Fibroblast of skin of right biceps (primary cell): ENCODE measurements at regions not wholly inside any gene's neighbourhood (a gene's known extent, or its start where the extent isn't known, plus 50 kb on each side); places are given as distances from the start of the nearest gene placed in this dataset.

ENCODE experiments used
- DNase-seq: peaks from one replicate; pipeline ENCODE4 v3.0.0-alpha.2; 2013

DNA sequence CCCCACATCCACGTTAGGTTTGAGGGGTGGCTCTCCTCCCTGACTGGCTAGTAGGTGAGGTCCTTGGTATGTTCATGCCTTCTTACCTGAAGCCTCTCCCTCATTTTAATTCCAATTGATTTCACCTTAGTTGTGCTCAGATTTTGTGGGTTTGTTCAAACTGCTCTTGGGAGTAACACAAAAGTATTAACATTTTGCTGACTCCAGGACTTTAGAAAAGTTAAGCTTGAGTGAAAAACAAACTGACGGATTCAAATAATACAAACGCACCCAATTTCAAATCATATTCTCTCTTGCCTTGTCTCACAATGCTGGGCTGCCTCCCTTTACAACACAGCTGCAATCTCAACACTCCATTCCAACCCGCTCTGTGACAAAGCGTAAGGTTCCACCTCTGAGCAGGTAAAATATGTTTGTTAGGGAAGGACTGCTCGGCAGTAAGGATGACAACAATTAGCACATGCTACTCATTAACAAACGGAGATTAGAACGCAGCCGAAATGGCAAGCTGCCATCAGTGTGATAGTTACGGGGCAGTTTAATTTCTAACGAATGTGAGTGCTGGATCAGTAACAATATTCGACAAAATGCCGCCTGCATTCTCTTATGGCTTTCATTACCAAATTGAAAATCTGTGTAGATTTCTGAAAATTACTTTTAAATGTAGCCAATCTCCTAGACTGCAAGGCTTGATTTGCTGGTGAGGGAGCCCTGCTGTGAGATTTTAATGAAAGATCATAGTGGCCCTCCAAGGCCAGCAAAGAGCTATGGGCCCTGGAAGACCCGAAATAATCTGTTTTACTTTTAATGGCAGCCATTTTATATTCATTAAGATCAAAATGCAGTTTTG is 730.6 kb upstream of the FANCL start:
- no peak for DNase-seq

DNA sequence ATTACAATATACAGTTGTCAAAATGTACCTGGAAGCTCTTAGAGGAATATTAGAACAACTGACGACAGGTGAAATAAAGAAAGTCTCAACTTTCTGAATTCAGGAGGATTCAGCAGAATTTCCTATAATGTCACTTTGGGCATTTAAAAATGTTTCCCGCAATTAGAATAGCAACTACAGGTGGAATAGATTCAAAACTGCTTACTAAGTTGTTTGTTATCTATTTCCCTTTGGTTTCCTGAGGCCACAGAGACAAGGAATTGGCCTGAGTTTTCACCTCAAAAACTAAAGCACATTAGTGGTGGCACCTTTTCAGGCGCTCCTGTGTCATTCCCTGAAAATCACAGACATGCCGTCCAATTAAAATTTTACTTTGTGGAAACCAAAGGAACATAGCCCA is 729.2 kb upstream of the FANCL start:
- DNase-seq: no peak

DNA sequence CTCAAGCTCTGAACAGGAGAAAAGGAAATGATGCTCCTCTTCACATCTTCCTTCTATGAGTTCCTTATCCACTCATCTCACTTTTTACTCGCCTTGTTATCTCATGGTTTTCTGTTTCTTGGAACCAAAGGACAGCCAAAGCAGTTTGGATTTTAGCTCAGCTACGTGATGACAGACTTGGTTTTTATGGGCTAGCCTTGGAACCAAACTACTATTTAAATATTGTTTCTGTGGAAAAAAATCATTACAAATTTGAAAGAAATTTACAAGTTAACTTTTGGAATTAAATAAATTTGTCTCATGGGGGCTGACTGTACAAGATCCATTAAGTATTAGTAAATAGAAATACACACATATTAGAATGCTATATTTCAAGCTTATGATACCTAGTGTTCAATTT is 727.8 kb upstream of the FANCL start:
- no peak for DNase-seq

DNA sequence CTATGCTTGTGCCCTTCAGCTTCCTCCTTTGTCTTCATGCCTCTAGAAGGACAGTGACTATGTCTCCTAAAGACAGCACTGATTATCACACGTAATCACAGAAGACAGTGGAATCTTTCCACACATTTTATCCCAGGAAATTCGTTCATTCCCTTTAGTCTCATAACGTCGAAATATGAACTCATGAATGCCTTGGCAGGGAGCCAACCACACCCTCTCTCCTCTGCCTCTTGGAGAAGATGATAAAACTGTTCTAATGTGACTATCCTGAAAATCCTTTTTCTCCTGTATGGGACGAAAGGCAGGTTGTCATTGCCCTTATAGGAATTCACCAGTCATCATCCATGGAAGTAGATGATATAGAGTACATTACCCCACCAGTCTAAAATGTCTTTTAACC is 726.6 kb upstream of the FANCL start:
- DNase-seq: peak; percentile 40

DNA sequence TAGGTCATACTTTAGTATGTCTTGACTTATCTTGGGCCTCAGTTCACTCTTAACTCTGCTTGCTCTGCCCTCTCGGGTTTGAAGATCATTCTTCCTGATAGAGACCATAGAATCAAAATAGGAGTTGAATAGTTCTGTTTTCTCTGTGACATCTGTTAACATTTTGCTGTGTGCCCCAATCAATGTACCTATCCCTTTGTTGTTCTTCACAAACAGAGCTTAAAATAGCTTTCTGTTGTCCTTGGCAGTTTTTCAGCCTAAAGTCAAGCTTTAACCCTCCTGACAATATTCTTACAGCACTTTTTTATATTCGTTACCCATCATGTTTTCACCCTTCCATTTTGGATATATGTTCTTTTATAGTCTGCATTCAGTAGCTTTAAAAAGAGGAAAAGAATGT is 724.5 kb upstream of the FANCL start:
- DNase-seq: no peak

DNA sequence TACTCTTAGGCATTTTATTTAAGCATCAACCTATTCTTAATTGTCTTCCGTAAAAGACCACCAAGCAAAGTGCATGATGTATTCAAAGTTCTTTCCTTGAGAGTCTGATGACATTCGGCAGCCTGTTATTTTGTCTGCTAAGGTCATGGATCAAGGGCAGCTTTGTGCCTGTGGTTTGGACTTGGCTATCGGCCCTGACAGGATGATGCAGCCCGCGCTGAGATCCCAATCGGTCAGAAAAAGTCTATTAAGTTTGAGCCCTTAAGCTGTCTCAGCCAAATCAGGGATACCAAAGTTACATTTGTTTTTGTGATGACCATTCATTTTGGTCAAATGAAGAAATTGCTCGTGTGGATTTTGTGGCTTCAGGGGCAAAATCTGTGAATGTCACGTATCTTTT is 718.9 kb upstream of the FANCL start:
- no peak for DNase-seq

DNA sequence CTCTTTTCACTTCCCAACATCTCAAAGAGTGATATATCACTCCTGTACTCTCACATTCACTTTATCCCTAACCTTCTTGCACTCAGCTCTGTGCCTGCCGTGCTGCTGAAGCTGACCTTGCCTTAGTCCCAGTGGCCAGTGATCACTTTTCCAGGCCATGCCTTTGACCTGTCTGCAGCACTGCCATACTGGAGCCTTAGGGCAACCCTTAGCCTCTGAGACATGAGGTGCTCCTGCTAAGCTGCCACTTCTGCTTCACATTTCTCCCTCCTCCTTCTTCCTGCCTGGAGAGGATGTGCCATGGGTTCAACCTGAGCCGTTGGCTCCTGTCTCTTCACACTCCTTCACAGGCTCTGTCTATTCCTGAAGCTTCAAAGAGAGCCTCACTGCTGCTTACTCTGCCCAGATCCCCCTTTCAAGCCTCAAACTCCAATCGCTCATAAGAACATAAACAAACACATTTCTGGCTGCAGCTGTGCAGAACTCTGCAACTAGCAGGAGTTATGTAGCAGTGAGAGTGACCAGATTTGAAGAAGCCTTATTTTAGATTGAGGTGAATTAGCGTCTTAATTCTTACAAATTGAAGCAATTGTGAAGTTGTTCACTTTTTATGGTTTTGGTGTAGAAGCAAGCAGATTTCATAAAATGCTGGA is 716.2 kb upstream of the FANCL start:
- DNase-seq: no peak

DNA sequence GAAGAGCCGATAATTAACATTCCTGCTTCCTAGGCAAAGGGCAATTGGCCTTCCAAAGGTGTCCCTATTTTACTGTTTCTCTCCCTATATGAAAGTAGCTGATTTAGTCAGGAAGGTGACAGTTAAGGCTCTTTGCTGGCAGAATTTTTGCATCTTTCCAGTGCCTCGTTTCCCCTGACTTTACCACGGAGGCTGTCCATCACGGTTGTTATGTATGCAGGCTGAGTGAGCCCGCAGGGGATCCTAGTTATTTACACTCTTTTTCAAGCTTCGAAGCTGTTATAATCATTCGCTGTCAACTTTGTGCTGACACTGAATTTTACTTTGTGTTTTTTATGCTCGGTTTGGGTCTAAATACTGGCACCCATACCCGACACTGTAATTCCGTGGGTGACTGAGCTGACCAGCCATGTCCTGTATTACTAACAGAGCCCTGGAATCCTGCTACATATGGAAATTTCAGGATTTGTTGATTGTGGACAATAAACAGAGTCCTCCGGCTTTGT is 713.8 kb upstream of the FANCL start:
- no peak for DNase-seq

DNA sequence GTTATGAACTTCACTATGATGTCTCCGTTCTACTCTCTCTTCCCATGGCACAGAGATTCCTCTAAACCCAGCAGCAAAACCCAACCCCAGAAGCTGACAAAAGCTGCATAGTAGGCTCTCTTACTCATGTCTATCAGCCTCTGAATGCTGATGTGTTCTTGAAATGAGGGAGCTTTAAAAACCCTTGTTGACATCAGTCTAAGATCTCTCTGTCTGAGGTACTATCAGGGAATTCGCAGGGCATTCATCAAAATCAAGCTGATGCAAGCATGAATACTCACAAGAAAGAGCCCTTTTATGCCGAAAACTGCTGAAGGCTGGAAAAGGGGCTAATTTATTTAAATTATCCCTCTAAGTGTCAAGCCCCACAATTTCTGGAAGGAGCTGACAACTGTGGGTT is 710.6 kb upstream of the FANCL start:
- DNase-seq: no peak

DNA sequence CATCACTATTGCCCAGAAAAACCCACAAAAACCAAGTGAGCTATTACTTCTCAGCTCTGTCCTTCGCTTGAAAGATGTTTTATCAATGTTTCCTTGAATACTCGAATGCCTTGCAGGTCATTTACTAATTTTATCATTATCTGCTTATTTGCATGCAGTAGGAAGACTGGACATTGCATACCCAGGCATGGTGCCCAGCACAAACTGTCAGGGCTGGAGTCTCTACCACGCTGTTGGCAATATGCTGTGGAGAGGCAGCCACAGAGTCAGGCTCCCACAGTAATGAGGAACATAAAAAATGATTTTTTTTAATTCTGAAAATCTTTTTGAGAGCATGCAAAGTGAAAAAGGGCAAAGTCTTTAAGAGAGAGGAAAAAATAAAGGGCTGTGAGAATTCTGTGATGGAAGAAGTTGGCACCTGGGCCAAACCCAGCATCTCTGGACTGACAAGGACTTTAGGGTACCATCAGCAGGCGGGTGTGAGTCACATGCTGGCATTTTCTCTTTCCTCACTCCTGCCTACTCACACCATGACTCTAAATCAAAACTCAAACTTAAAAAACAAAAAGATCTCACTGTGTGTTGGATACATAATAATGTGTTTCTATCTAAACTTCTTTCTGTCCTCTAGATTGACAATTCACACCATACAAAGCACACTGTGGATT is 709.8 kb upstream of the FANCL start:
- no peak for DNase-seq

DNA sequence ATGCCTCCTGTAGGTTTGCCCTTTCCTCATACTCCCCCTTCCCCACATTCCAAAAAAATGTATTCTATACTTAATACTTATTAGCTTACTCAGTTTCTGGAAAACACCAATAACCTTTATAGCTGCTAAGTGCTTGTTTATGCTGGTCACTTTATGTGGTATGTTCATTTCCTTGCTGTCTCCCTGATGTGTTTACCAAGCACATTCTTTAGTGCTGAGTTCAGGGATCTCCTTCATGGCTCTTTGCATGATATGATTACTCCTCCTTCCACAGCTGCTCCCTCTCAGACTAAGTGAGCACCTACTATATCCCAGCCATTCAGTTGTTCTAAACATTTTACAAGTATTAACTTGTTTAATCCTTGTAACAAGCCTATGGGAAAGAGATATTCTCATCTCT is 698.3 kb upstream of the FANCL start:
- DNase-seq: peak; percentile 75

DNA sequence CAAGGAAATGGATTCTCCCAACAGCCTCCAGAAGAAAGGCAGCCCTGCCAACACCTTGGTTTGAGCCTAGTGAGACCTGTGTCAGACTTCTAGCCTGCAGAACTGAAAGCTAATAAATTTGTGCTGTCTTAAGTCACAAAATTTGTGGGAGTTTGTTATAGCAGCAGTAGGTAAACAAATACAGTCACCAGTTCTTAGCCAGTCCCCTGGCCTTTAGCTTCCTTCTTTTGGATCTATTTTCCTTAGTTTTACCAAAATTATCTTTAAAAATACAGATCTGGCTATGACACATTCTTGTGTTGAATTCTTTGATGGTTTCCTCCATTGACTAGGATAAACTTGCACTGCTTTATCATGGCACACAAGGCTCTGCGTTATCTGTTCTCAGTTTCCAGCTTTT is 697.9 kb upstream of the FANCL start:
- DNase-seq: no peak

DNA sequence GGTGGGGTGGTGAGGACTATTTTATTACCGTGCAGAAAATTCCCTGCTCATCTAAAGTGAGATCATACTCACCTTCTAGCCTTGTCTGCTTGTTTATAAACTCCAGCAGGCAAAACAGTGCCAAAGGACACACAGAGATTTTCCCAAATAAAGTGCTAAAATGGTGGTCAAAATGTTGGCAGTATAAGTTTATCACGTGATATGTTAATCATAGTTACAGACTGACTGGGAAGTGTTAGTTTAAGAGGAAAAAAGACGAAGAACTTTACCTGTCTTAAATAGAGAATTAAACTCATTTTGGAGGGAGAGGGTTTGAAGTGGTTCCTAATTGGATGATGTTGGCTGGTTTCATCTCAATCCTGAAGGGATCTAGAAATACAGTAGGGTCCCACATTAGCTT is 691.7 kb upstream of the FANCL start:
- DNase-seq: no peak

DNA sequence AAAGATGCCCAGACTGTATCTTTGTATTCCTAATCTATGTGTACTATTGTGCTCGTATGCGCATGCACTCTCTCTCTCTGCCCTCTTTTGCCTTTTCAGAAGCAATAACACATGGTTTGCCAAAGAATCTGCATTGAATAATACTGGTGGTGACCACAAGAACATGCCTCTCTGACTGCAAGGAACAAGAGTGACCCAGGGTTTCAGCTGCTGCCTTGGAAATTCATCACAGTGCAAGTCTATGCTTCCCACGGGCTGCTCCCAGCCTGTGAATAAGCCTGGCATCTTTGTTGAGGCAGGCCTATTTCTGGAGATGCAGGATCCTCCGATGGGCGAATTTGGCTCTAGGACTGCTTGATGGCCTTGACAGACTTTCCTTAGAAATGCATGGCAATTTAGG is 689.4 kb upstream of the FANCL start:
- no peak for DNase-seq

DNA sequence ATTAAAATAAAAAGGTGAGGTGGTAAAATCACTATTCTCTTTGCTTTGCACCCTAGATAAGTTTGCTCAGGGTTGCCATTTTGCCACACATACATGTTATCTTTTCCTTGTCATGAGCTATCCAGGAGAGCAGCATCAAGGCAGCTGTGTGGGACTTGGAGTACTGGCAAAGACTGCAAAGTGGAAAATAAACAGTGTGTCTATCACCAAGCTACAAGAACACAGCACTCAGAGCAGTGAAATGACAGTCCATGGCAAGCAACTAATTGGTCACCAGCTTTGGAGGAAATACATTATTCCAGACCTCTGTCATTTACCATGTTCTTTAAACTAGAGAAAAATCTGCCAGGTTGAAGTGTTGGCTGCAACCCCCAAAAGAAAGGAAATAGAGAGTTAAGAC is 687.8 kb upstream of the FANCL start:
- DNase-seq: no peak

DNA sequence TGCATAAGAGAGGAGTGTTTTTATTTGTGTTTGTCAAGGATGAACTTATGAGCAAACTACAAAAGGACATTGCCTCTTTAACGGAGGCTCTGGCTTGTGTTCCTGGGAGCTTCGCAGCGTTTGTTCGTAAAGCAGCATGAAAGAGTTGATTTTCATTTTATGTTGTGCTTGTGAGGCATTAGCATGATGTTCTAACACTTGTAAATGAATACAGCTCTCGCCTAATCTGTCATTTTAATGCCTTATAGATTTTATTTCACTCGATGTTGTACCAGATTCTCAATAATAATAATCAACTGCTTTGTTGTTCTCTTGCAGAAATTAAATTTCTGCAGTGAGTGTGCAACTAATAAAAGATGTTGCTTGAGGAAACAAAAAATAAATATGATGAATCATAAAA is 687.3 kb upstream of the FANCL start:
- DNase-seq: no peak

DNA sequence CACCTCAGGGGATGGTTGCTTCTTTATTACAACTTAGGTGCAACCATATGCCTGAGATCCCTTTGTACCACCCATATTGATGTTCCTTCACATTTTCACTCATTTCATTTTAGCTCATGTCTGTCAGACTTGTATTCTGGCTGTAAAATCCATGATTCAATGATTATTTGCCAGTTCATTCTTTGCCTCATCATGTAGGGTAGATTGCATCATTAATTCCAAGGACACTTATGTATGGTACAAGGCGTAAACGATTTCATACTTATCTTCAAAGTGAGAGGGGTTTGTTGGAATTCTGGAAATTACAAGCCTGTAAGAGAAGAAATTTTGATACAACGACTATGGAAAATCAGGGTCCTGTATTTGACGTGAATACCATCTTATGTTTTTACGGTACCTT is 685.0 kb upstream of the FANCL start:
- DNase-seq: no peak

DNA sequence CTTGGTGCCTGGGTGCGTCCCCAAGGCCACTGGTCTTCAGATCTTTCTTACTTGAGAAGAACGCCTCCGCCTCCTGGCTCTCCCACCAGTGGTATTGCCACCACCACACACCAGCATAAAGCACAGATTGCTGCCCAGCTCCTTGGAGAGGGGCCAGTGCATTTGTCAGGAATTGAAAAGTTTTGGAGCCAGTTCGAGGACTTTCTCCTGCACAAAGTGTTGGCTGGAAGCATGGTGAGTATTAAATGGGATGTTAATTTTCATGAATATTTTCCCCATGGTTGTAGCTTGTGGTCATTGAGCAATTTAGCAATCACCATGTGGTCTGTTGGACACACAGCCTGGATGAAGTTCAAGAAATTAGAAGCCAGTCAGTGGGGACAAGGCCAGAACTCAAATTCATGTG is 684.6 kb upstream of the FANCL start:
- DNase-seq: peak; percentile 72

DNA sequence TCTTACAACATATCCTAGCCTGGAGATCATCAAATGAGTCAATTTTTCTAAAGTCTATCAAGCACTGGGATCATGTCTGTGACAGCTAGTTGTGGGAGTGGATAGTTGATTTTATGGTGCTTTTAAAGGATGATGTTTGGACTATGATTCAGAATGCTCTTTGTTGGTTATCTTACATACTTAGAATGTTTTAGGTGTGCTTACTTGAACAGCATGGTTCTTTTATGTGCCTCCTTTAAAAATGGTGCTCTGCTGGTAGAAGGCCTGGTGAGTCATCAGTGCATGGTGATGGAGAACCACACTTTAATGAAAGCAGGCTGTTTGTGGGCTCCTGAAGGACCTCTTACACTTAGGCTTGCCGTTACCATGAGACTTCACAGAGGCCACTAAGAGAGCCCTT is 682.7 kb upstream of the FANCL start:
- peak; percentile 99 for DNase-seq

DNA sequence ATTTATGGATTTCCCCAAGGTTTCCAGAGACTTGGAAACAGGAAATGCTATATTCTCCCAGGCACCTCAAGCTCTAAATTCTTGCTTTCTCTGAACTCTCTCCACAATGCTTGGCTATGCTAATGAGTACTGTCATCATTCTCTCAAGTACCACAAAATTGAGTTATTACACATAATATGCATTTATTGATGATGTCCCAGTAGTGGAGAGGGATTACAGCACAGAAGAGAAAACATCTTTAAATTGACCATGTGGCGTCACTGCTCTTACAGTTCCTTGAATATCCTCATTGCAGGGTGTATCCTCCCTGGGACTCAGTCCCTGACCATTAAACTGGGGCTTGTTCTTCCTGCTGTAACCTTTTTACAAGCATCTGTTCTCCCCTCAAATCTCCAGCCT is 681.1 kb upstream of the FANCL start:
- DNase-seq: peak; percentile 38

DNA sequence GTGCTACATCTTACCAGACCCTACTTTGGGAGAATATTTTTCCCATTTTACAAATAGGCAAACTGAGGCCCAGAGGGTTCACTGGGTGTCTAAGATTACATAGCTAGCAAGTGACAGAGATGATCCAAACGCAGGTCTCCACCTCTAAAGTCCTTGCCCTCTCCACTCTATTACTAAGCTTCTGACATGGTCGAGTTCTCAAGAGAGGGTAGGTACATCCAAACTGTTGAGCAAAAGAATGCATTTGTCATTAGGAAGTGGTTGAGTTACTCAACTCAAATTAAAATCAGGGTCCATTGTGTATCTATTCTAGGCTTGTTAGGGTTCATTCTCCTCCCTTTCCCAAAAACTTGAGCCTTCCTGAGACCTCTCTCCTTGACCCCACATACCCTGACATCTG is 680.6 kb upstream of the FANCL start:
- peak; percentile 68 for DNase-seq

DNA sequence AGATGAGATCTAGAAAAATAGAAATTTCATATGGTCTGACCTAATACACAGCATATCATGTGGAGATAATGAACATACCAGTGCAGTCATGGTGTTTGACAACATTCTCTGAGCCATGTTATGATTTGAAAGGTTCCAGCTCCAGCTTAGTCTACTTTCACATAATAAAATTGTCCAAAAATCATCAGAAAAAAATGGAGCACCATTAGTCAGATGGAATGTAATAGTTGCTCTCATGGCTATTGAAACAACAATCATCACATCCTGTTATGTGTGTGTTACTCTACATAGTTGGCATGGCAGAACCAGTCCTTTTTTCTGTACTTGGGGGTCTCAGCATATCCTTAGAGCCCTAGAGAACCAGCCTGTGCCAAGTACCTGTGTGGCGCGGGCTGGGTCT is 678.9 kb upstream of the FANCL start:
- DNase-seq: peak; percentile 83

DNA sequence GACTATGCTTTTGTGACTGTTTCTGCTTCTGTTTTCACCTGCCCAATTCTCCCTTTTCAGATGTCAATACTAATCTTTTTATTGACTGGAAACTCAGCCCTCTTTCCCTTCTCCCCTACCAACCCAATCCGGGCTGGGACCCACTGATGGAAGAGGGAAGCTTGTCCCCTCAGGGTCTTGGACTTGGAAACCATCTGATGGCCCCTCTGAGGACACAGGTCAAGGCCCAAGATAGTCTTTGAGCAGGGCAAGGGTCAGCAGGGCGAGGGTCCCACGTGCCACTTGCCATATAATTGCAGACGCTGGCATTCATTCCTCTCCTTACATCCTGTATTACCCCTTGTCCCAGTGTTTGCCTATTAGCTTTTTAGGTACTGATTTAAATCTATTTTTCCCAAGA is 678.2 kb upstream of the FANCL start:
- no peak for DNase-seq

DNA sequence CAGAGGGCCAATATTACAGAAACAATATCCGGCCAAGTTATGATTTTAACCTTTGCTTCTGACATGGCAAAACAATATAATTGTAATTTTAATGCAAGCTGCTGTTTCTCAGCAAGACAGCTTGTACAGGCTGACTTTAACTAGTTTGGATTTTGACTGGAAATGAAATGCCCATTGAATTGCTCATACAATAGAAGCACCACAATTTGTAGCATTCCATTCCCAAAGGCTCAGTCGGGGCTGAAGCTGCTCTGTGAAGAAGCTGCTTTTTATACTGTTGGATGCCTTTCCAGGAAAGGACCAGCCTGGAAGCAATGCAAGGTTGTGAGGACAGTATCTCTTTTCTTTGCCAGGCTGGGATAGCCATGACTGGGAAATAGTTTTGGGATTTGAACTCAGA is 677.0 kb upstream of the FANCL start:
- DNase-seq: peak; percentile 88
